Activated naive CD8-positive, alpha-beta T cell treated with anti-CD3 and anti-CD28 coated beads, Interleukin-2, amount 50 U/mL, for 24 hours (primary cell): ENCODE measurements at regions not wholly inside any gene's neighbourhood (a gene's known extent, or its start where the extent isn't known, plus 50 kb on each side); places are given as distances from the start of the nearest gene placed in this dataset.

Experiments used
- ATAC-seq: fragments of 150-1000 bp; cut with Tn5 transposase; one replicate; pipeline ENCODE4 v1.10.0; 2021
- DNase-seq: peaks from one replicate; pipeline ENCODE4 v3.0.0; 2021
- H3K27ac Mint-ChIP-seq: one replicate; pipeline ENCODE4 v1.8.0; 2021; ENCODE audit warnings: mild to moderate bottlenecking, mixed read lengths
- H3K27me3 Mint-ChIP-seq: one replicate; pipeline ENCODE4 v1.8.0; 2021; ENCODE audit warnings: mixed read lengths
- H3K36me3 Mint-ChIP-seq: one replicate; pipeline ENCODE4 v1.8.0; 2021; ENCODE audit warnings: low read depth, mixed read lengths
- H3K4me1 Mint-ChIP-seq: one replicate; pipeline ENCODE4 v1.8.0; 2021; ENCODE audit warnings: mixed read lengths
- H3K4me3 Mint-ChIP-seq: one replicate; pipeline ENCODE4 v1.8.0; 2021; ENCODE audit warnings: mild to moderate bottlenecking, moderate library complexity, mixed read lengths
- H3K9me3 Mint-ChIP-seq: one replicate; pipeline ENCODE4 v1.8.0; 2021; ENCODE audit warnings: mixed read lengths

DNA sequence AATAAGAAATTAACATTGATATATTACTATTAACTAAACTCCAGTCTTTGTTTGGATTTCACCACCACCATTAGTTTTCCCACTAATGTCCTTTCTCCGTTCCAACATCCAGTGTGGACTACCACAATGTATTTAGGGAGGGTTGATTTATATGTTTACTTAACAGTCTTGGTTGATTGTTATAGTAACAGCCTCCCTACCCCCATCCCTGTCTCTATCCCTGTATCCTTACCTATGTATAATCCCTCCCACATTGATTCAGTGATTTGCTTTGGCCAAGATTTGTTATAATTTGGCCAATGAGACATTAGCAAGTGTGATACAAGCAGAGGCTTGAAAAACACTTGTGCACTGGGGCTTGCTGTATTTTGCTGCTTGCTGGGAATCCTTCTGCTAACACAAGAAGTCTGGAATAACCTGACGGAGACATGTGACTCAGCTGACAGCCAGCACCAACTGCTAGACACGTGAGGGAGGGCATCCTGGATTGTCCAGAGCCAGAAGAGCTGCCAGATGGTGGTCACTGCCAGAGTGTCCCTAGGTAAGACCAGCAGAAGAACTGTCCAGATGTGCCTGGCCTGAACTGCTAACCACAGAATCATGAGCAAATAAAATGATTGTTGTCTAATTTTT, 51.2 kb upstream of the TCF7 start:
- H3K36me3 Mint-ChIP-seq = no peaks in the 10 kb centered on the region
- H3K4me3 Mint-ChIP-seq = no peak overlapping the region
- peaks cover 16% of the 10 kb centered on the region for H3K4me1 Mint-ChIP-seq
- DNase-seq (no peak), ATAC-seq (no peak)
- H3K9me3 Mint-ChIP-seq = no peaks in the 10 kb centered on the region
- H3K27ac Mint-ChIP-seq = no peak overlapping the region
- no peaks in the 10 kb centered on the region for H3K27me3 Mint-ChIP-seq

DNA sequence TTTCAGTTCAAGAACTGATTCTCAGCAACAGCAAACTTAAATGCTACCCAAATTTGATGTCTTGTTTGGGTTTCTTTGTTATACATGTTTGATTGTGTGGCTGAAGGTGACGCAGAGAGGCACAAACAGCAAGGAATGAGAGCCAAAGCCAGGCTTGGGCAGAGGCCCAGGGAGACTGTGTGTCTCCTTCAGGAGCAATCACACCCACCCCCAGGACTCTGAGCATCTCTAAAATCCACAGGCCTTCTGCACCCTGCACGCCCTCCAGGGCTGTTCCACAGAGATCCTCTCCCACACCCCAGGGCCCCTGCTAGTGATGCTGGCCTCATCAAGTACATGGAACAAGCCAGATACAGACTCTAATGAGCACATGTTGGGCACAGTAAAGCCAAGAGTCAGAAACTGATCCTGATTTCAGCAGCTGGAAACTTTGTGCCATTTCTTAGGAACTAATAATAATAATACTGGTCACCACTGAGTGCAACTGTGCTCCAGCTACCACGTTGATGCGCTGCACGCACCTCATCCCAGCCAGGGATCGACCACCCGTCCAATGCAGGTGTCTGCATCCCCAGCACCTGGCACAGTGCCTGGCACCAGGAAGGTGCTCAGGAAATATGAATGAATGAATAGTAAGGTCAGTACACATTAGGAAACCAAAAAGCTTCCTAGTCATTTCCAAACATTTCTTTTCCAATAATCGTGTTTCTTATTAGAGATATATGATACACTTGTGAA, 54.6 kb upstream of the TCF7 start:
- no peaks in the 10 kb centered on the region for H3K27me3 Mint-ChIP-seq
- peaks cover 7% of the 10 kb centered on the region for H3K4me1 Mint-ChIP-seq
- H3K27ac Mint-ChIP-seq = peak overlapping the region; percentile 7
- H3K36me3 Mint-ChIP-seq = no peaks in the 10 kb centered on the region
- no peak for DNase-seq
- no peak for ATAC-seq
- no peak overlapping the region for H3K4me3 Mint-ChIP-seq
- no peaks in the 10 kb centered on the region for H3K9me3 Mint-ChIP-seq

- Mint-ChIP-seq H3K27me3 (no peaks in the 10 kb centered on the region), H3K36me3 (no peaks in the 10 kb centered on the region), H3K27ac (no peak overlapping the region), H3K9me3 (no peaks in the 10 kb centered on the region), H3K4me1 (peaks cover 50% of the 10 kb centered on the region), H3K4me3 (no peak overlapping the region)
- DNase-seq (no peak), ATAC-seq (no peak)
Observed at GRCh38 chr5:134055015-134055414, 50.2 kb upstream of the VDAC1 start.
